HG03521 (cell line): ENCODE measurements at regions not wholly inside any gene's neighbourhood (a gene's known extent, or its start where the extent isn't known, plus 50 kb on each side); places are given as distances from the start of the nearest gene placed in this dataset.

ENCODE experiments used
- ATAC-seq: cut with Tn5 transposase; IDR thresholded peaks from one replicate; pipeline ENCODE4 v1.9.1; 2021; ENCODE audit warnings: mild to moderate bottlenecking, moderate library complexity; ENCODE audit not compliant: unreplicated experiment

DNA sequence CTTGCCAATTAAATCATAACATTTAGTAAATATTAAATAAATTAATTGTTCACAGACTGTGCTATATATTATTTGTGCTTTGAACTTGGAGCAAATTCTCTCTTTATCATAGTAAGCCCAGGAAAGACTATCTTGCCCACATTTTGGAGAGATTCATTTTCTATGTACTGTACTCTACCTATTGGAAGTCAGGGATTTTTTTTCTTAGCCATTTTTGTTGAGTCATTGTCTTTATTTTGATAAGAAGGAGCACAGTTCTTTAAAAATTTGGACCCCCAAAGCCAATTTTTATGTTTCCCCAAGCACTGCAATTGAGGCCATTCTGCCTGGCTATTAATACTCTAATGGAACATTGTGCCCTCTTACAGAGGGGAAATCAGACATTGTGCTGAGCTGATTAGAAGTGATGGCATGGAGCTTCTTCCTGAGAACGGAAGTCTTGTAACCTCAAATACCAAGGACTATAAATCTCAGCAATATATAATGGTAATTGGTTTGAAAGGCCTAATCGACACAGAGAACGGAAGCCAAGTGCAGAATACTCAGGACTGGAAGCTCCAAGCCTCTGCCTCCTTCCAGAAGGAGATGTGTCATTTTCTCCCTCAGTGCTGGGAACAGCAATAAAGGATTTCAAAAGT lies 188.8 kb upstream of the PAPPA start:
- ATAC-seq: no peak

DNA sequence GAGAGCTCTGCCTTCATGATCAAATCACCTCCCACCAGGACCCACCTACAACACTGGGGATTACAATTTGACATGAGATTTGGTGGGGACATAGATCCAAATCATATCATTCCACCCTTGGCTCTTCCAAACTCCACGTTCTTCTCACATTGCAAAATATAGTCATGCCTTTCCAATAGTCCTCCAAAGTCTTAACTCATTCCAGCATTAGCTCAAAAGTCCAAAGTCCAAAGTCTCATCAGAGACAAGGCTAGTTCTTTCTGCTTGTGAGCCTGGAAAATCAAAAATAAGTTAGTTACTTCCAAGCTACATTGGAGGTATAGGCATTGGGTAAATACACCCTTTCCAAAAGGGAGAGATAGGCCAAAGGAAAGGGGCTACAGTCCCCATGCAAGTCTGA lies 186.9 kb upstream of the PAPPA start:
- ATAC-seq: no peak

GRCh38 chr9:115969096-115969495 lies 184.5 kb upstream of the PAPPA start:
- ATAC-seq: no peak

DNA sequence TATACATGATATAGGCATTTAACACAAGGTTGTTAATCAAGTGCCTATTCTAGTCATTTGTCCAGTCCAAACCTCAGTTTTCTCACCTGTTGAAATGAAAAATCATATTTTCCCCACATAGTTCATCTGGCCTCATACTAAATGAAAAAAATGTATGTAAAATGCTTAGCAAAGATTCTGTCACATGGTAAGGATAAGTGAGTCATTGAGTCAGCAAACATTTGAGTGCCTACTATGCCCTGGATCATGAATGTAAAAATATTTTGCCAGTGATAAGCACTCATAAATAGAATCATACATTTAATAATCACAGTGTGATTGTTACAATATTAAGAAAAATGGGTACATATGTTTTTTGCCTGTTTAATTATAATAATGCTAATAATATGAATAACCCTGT lies 181.2 kb upstream of the PAPPA start:
- ATAC-seq: no peak

- no peak for ATAC-seq
These were observed 180.6 kb upstream of the PAPPA start for GRCh38 chr9:115972843-115973595.

DNA sequence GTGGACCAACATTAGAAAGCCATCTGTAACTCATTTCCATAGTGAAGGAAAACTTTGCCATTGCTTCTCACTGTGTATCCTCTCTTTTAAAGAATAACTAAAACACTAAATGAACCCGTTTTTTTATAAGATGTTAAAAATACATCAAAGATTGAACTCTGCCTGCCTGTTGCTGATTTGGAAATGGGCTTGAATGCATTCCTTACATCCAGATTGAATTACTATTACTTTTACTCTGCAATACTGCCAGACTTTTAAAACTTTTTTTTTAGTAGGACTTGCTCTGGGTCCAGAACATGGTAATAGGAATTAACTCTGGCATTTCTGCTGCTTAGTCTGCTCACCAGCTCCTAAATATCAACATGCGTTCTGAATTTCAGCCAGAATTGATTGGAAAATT lies 176.8 kb upstream of the PAPPA start:
- no peak for ATAC-seq

DNA sequence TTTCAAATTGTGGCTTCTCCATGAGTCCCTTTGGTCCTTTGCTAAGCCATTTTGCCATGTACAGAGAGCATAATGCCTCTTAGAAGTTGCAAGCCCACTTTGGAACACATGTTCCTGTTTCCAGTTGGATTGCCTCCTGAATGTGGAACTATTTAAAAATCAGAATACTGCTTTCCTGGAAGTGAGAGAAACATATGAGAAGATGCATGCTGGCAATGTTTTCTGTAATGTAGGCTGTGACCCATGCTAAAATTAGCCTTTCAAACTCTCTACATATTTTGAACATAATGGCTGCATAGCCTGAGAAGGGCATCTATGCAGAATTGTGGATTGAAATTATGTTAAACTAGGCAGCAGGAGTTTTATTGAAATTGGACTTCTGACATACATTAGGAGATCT lies 175.5 kb upstream of the PAPPA start:
- no peak for ATAC-seq

DNA sequence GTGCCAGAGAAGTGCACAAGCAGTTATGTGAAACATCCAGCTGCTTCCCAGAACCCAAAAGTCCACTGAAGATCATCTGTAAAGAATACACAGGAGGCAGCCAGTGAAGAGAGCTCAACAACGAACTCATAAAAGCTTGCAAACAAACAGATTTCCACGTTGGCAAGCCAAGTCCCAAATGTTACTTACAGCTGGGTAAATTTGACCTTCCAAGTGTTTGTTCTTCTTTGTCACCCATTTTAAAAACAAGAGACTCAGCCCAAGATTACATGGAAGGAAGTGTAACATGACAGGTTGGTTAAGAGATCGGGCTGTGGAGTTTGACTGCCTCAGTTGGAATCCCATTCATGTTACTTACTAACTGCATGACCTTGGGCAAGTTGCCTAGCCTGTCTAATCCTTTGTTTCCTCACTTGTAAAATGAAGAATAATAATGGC lies 174.9 kb upstream of the PAPPA start:
- ATAC-seq: no peak

DNA sequence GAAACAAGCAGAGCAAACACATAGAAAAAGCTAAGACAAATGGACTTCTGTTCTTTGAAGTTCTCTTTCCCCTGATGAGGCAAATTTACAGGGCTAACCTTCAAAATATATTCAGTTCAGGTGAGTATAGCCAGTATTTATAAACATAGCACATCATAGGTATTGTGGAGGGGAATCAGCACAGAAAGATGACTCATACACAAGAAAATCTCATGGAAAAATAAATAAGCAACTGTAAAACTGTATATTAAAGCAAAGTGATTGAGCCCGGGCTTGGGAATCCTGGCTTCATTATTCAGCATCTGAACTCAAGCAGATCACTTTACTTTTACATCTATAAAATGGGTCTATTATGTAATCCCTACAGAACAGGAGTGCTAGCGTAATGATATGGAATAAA lies 173.5 kb upstream of the PAPPA start:
- no peak for ATAC-seq

DNA sequence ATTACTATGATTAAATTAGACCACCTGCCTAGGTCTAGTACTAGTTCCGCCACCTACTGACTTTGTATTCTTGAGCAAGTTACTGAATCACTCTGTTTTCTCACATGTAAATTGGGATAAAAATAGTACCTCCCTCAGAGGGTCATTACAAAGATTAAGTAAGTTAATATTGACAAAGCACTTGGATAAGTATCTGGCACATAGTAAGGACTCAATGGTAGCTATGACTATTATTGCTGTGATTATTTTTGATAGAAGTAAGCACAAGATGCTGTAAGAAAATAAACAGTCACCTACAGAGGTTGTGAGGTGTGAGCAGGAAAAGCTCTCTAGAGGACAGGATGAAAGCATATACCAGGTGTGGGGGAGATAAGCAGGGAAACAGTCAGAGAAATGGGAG lies 173.1 kb upstream of the PAPPA start:
- no peak for ATAC-seq

DNA sequence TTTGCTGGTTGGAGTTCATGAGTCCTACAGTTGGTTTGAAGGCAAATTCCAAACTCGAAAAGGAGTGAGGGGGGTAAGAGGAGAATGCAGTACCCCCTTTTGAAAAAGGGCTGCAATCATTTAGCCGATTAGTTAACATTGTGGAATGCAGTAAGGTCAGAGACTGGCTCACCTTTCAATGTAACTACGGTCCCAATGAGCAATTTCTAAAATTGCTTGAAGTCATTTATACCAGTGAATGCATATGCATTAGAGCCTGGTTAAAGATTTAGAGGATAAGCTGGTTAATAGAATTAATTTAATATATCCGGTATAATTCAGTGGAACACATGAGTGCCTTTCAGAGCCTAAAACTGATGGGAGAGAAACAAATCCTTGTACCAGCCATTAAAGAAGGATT lies 172.6 kb upstream of the PAPPA start:
- no peak for ATAC-seq

DNA sequence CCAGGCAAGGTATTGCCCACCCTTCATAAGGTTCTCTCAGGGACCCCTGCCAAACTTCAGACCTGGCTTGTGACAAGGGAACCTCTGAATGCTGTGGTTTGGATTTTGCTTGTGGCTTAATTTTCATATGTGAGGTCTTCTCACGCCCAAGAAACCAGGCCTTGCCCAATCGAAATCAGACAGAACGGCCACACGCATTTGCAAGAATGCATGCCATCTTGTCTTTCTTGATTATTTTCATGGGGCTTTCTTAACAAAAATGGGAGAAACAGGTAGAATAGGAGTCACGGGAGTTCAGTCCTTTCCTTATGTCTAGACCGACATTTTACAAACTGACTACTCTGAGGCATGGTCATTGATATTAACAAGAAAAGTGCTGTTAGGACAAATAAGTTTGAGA lies 170.2 kb upstream of the PAPPA start:
- no peak for ATAC-seq

- ATAC-seq: no peak
These were observed 167.9 kb upstream of the PAPPA start for GRCh38 chr9:115985657-115986056.

- no peak for ATAC-seq
These were observed 167.1 kb upstream of the PAPPA start for GRCh38 chr9:115986508-115986907.

DNA sequence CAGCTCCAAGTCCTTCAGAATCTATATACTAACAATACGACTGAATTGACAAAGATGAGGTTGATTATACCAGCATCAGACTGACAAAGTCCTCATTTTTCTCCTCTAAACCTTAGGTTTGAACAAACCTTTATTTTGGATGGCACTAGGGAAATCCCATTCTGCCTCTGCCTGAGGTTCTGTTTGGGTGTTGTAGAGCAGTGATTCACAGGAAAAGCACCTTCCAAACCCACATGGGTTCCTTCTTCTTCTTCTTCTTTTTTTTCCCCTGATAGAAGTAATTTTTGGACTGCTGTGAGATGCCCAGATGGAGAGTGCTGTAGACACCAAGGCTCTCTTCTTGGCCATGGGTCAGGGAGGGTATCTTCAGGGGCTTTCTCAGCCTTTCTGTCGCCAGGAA lies 164.9 kb upstream of the PAPPA start:
- ATAC-seq: no peak

DNA sequence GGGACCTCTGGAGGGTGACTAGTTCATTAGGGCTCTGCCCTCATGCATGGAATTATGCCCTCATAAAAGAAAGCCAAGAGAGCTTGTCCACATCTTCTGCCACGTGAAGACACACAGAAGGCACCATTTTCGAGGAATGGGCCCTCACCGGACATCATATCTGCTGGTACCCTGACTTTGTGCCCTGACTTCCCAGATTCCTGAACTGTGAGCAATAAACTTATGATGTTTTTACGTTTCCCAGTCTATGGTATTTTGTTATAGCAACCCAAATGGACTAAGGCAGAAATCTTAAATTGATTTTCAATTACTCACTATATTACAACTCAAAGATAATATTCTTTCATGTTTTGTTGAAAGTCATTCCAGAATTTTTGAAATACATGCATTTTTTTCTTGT lies 163.8 kb upstream of the PAPPA start:
- ATAC-seq: no peak

DNA sequence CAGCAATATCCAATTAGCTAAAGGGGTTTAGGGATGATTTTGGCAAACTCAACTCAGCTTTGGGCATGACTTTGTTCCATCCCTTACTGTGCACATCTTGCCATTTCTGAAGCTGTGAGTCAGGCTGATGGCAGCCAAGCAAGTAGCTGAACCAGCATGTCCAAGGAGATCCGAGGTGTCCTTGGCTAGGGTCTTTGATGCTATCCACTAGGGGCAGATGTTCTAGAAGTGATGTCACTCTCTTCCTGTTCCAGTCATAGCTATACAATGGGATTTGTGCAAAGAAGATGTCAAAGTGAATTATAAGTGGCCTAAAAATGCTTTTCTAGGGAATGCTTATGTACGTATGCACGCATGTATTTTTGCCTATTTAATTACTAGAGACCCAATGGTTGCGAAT lies 160.8 kb upstream of the PAPPA start:
- ATAC-seq: no peak

DNA sequence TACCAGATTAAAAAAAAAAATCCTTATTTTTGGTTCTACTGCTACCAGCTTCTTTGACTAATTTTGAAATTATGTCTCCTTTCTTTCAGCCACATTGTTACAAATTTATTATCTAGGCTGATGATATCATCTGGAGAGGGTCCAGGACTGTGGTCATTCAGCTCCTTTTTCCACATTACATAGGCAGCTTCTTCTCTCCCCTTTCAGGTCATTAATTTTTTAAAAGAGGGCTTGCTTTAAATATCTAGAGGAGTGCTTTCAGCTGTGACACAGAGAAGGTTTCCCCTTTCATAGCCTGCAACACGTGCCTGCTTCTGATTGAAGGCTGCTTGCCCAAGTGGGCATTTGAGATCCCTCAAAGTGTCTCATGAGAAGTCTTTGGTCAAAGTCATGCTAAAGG lies 155.7 kb upstream of the PAPPA start:
- ATAC-seq: no peak

- no peak for ATAC-seq
These were observed 154.9 kb upstream of the PAPPA start for GRCh38 chr9:115998666-115999065.

DNA sequence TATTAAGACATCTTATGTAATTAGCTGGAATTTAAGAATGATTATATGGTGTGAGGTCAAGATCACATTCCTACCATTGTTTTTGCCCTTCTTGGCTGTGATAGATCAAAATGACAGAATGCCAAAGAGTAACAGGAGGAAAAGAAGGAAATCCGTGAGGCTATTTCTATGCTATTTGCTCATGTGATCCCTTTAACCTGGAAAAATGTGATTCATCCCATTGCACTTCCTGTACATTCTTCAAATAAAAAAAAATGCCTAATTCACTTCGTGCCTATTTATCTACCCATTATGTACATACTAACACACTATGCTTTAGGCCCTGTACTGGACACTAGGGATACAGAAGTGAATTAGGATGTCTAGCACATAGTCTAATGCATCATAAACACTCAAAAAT lies 154.1 kb upstream of the PAPPA start:
- no peak for ATAC-seq

DNA sequence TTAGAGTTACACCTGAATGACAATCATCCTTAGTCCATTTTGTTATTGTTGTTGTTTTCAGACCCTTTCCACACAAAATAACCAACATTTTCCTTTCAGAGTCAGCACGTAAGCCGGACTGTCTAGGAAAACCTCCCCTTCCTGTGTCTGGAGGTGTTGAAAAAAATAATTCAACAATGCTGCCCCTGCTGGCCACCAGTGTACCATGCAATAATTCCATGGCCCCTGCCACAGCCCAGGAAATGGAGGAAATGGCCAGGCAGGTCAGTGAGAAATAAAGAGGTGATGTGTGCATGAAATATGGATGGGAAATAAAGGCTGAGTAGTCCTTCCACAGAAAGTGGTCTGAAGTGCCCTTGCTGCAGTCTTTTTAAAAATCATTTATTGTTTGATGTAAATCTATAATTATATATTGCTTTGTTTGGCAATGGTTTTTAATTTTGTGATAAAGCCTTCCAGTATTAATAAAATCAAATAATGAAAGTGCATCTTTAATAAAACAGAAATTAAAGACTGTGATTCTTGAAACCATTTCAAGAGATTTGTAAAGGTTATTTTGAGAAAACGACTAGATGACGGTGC lies 152.8 kb upstream of the PAPPA start:
- ATAC-seq: peak; percentile 59

GRCh38 chr9:116002181-116002580 lies 151.4 kb upstream of the PAPPA start:
- no peak for ATAC-seq
